Fibroblast of villous mesenchyme (primary cell): ENCODE measurements at regions not wholly inside any gene's neighbourhood (a gene's known extent, or its start where the extent isn't known, plus 50 kb on each side); places are given as distances from the start of the nearest gene placed in this dataset.
"Not testable (repeated sequence)": the region's sequence is repeated elsewhere in the genome, so short reads cannot be mapped to it uniquely, and the experiment has no call there.

ENCODE experiments used
- DNase-seq: peaks from one replicate; pipeline ENCODE4 v3.0.0-alpha.2; 2010; ENCODE audit warnings: low read depth
- H3K4me3 ChIP-seq: 2 replicates; pipeline ENCODE4 v1.5.1; 2011; ENCODE audit warnings: low read depth, mild to moderate bottlenecking, low read length
- TF ChIP-seq, protein P1 (sequence below): IDR thresholded peaks from 2 replicates; pipeline ENCODE4 v1.5.1; 2012; ENCODE audit warnings: low read depth, mild to moderate bottlenecking, low read length; ENCODE audit not compliant: insufficient read depth

- TF ChIP-seq, protein P1, sequence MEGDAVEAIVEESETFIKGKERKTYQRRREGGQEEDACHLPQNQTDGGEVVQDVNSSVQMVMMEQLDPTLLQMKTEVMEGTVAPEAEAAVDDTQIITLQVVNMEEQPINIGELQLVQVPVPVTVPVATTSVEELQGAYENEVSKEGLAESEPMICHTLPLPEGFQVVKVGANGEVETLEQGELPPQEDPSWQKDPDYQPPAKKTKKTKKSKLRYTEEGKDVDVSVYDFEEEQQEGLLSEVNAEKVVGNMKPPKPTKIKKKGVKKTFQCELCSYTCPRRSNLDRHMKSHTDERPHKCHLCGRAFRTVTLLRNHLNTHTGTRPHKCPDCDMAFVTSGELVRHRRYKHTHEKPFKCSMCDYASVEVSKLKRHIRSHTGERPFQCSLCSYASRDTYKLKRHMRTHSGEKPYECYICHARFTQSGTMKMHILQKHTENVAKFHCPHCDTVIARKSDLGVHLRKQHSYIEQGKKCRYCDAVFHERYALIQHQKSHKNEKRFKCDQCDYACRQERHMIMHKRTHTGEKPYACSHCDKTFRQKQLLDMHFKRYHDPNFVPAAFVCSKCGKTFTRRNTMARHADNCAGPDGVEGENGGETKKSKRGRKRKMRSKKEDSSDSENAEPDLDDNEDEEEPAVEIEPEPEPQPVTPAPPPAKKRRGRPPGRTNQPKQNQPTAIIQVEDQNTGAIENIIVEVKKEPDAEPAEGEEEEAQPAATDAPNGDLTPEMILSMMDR = no peak
- no peak overlapping the region for H3K4me3 ChIP-seq
- no peak for DNase-seq
Observed at GRCh38 chr17:52930581-52930980, 772.1 kb upstream of the CA10 start.

DNA sequence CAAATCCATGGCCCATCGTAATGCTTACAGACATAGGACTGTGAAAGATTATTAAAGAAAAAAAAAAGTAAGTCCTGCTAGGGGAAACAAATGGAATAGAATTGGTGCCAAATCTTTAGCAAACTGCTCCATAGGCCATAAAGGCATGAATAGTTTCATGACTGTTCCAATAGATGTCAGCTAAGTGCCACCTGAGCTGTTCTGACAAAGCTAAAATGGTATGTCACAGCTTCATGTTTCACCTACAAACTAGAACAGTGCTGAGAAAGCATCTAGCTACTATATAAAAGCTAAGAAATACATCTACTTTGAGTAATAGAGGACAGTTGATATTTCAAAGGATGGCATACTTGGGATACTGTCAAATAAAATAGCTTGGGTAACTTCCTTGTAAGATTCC is 771.6 kb upstream of the CA10 start:
- TF ChIP-seq, protein P1 = no peak
- no peak for DNase-seq
- H3K4me3 ChIP-seq = no peak overlapping the region

DNA sequence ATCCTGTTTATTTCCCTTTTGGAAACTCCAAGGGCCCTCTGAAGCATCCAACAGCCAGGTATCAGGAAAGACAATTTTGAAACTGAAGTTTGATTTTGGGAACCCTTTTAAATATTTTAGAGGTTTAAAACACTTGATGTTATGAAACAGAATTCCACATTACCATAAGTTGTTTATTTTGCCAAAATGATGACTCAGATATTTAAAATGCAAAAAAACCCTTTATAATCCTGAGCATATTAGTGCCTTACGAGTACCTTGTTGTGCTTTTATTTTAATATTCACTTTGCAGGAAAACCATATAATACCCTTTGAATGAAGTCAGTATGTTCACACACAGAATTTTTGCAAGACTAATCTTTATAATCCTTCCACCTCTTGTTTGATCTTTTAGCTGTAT is 765.1 kb upstream of the CA10 start:
- no peak for DNase-seq
- H3K4me3 ChIP-seq = no peak overlapping the region
- TF ChIP-seq, protein P1 = no peak

GRCh38 chr17:52899235-52899634 is 740.7 kb upstream of the CA10 start:
- TF ChIP-seq, protein P1 = no peak
- H3K4me3 ChIP-seq = no peak overlapping the region

DNA sequence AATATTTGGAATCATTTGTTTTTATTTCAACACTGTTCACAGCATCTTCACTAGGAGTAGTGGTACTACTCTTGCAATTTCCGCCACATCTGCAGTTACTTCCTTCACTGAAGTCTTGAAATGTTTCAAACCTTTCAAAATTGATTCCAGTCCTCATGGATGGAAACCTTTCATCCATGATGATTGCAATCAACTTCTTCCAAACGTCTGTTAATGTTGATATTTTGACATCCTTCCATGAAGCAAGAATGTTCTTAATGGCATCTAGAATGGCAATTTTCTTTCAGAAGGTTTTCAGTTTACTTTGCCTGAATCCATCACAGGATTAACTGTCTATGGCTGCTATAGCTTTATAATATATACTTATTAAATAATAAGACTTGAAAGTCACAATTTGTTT is 736.8 kb upstream of the CA10 start:
- H3K4me3 ChIP-seq = no peak overlapping the region
- TF ChIP-seq, protein P1 = no peak
- no peak for DNase-seq

More at GRCh38 chr17:52899235-52899634, 740.7 kb upstream of the CA10 start:
- no peak for DNase-seq

DNA sequence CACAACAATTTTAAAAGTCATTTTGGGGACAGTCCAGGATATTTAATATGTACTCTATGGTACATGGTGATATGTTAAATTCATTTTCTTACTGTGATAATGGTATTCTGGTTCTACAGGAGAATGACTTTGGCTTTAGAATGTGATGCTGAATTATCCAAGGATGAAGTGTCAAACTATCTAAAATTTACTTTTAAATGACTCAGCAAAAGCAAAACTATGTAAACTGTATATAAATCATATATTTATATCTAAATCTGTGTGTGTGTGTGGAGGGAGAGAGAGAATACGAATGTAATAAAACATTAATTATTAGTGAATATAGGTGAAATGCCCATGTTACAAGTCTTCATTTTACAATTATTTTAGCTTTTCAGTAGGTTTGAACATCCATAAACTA is 733.8 kb upstream of the CA10 start:
- TF ChIP-seq, protein P1 = no peak
- H3K4me3 ChIP-seq = no peak overlapping the region
- DNase-seq = no peak

GRCh38 chr17:52885882-52886281 is 727.4 kb upstream of the CA10 start:
- TF ChIP-seq, protein P1 = no peak
- H3K4me3 ChIP-seq = no peak overlapping the region
- DNase-seq = no peak

DNA sequence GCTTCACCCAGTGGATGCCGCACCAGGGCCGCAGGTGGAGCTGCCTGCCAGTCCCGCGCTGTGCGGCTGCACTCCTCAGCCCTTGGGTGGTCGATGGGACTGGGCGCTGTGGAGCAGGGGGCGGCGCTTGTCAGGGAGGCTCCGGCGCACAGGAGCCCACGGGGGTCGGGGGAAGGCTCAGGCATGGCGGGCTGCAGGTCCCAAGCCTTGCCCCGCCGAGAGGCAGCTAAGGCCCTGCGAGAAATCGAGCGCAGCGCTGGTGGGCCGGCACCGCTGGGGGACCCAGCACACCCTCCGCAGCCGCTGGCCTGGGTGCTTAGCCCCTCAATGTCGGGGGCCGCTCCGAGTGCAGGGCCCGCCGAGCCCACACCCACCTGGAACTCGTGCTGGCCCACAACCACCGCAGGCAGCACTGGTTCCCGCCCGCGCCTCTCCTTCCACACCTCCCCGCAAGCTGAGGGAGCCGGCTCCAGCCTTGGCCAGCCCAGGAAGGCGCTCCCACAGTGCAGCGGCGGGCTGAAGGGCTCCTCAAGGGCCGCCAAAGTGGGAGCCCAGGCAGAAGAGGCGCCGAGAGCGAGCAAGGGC is 725.5 kb upstream of the CA10 start:
- DNase-seq, H3K4me3 ChIP-seq: not testable (repeated sequence)

GRCh38 chr17:52846767-52847166 is 688.3 kb upstream of the CA10 start:
- not testable (repeated sequence) for DNase-seq, H3K4me3 ChIP-seq
